ENCODE measurements at regions not wholly inside any gene's neighbourhood (a gene's known extent, or its start where the extent isn't known, plus 50 kb on each side); places are given as distances from the start of the nearest gene placed in this dataset.

DNA sequence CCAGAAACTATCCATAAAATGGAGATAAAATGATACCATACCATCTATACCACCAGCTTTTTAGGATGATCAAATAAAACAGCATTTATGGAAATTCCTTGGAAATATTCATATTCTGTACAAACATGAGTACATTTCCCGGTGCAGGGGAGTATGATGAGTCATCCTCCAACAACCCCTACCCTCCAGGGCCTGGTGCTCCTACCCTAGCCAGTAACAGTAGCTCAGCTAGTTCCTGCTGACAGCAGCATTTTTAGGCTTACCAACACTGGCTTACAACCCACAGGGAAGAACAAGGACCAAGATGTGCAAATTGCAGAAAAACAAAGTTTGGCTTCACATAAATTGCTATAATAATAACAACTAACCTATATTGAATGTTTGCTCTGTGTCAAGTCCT, 406.2 kb upstream of the CADM1 start:
- TF ChIP-seq POLR2A (IDR thresholded peaks at IDR 0.05; ENCODE audit: low read length), result no peak
- no peak for TF ChIP-seq GATA1 (IDR thresholded peaks at IDR 0.05; ENCODE audit: low read depth, low read length)

Measured in erythroblast (primary cell).